ENCODE measurements at regions not wholly inside any gene's neighbourhood (a gene's known extent, or its start where the extent isn't known, plus 50 kb on each side); places are given as distances from the start of the nearest gene placed in this dataset.
"Not testable (repeated sequence)": the region's sequence is repeated elsewhere in the genome, so short reads cannot be mapped to it uniquely, and the experiment has no call there.

- BruUV-seq (replicated peaks): no TSS peak
- Histone ChIP-seq H3K9me2 (ENCODE audit: insufficient read depth) (no peaks in the 10 kb centered on the region; the same call in 1 of the 2 replicates), H3K9me3 (ENCODE audit: insufficient read depth, low read depth) (no peaks in the 10 kb centered on the region), H3K79me2 (ENCODE audit: low read depth) (no peaks in the 10 kb centered on the region), H3K4me3 (no peak overlapping the region), H2AFZ (no peak overlapping the region), H3K4me1 (replicated peaks; ENCODE audit: insufficient read depth) (no peaks in the 10 kb centered on the region), H3F3A (ENCODE audit: insufficient read depth, low read depth) (no peaks in the 10 kb centered on the region), H3K36me3 (ENCODE audit: low read depth) (no peaks in the 10 kb centered on the region), H3K27ac (no peak overlapping the region), H4K20me1 (ENCODE audit: insufficient read depth) (no peaks in the 10 kb centered on the region), H3K4me2 (no peak overlapping the region), H3K27me3 (ENCODE audit: insufficient read depth, low read depth) (no peaks in the 10 kb centered on the region)
- TF ChIP-seq EZH2 (IDR thresholded peaks at IDR 0.05; ENCODE audit: low read depth): no peak
- ChIA-PET POLR2A (ENCODE audit: unreplicated experiment) (interaction anchor here (0.6 kb wide), 1 partner anchor 41 kb away, joined by 4 read pairs; no protein-coding TSS in a partner anchor), CTCF (no interaction called here)
- DNase-seq: no peak
- intact Hi-C loops (cut with micrococcal nuclease; ENCODE audit: unreplicated experiment): no loop called here
Observed at GRCh38 chr11:23780231-23780630, 716.6 kb upstream of the LUZP2 start.

- POLR2A ChIA-PET (ENCODE audit: unreplicated experiment): no interaction called here
- no TSS peak for BruUV-seq (replicated peaks)
- Histone ChIP-seq H3K4me2 (no peak overlapping the region), H2AFZ (no peak overlapping the region), H3K27ac (no peak overlapping the region), H3K4me1 (replicated peaks; ENCODE audit: insufficient read depth) (no peaks in the 10 kb centered on the region), H3K79me2 (ENCODE audit: low read depth) (no peaks in the 10 kb centered on the region), H3K9me2 (ENCODE audit: insufficient read depth) (no peaks in the 10 kb centered on the region; the same call in 1 of the 2 replicates), H4K20me1 (ENCODE audit: insufficient read depth) (no peaks in the 10 kb centered on the region), H3K36me3 (ENCODE audit: low read depth) (no peaks in the 10 kb centered on the region), H3F3A (ENCODE audit: insufficient read depth, low read depth) (no peaks in the 10 kb centered on the region), H3K9me3 (ENCODE audit: insufficient read depth, low read depth) (no peaks in the 10 kb centered on the region), H3K27me3 (ENCODE audit: insufficient read depth, low read depth) (no peaks in the 10 kb centered on the region), H3K4me3 (no peak overlapping the region)
- CTCF ChIA-PET: no interaction called here
- intact Hi-C loops (cut with micrococcal nuclease; ENCODE audit: unreplicated experiment): no loop called here
- TF ChIP-seq EZH2 (IDR thresholded peaks at IDR 0.05; ENCODE audit: low read depth): no peak
- TF ChIP-seq CTCF (conservative IDR thresholded peaks at IDR 0.05): no peak
- no peak for DNase-seq
Observed at GRCh38 chr11:23781803-23782560, 714.9 kb upstream of the LUZP2 start.

GRCh38 chr11:23786974-23787373, 709.9 kb upstream of the LUZP2 start:
- POLR2A ChIA-PET (ENCODE audit: unreplicated experiment); H3F3A ChIP-seq (ENCODE audit: insufficient read depth, low read depth); H4K20me1 ChIP-seq (ENCODE audit: insufficient read depth); H3K27ac ChIP-seq; CTCF ChIA-PET; H3K4me1 ChIP-seq (replicated peaks; ENCODE audit: insufficient read depth); DNase-seq; BruUV-seq (replicated peaks); H2AFZ ChIP-seq; H3K9me2 ChIP-seq (ENCODE audit: insufficient read depth); H3K79me2 ChIP-seq (ENCODE audit: low read depth); H3K27me3 ChIP-seq (ENCODE audit: insufficient read depth, low read depth); H3K36me3 ChIP-seq (ENCODE audit: low read depth); intact Hi-C loops (cut with micrococcal nuclease; ENCODE audit: unreplicated experiment); H3K9me3 ChIP-seq (ENCODE audit: insufficient read depth, low read depth); H3K4me3 ChIP-seq; H3K4me2 ChIP-seq: not testable (repeated sequence)

GRCh38 chr11:23789200-23789853, 707.5 kb upstream of the LUZP2 start:
- H4K20me1 ChIP-seq (ENCODE audit: insufficient read depth): no peaks in the 10 kb centered on the region
- ChIA-PET POLR2A (ENCODE audit: unreplicated experiment) (no interaction called here), CTCF (no interaction called here)
- no peaks in the 10 kb centered on the region for H3F3A ChIP-seq (ENCODE audit: insufficient read depth, low read depth)
- no peaks in the 10 kb centered on the region for H3K9me2 ChIP-seq (ENCODE audit: insufficient read depth)
- H3K27ac ChIP-seq: no peak overlapping the region
- H3K79me2 ChIP-seq (ENCODE audit: low read depth): no peaks in the 10 kb centered on the region
- no peaks in the 10 kb centered on the region for H3K27me3 ChIP-seq (ENCODE audit: insufficient read depth, low read depth)
- H3K36me3 ChIP-seq (ENCODE audit: low read depth): no peaks in the 10 kb centered on the region
- TF ChIP-seq CTCF (conservative IDR thresholded peaks at IDR 0.05): no peak
- no peak overlapping the region for H3K4me3 ChIP-seq
- DNase-seq: no peak
- H3K9me3 ChIP-seq (ENCODE audit: insufficient read depth, low read depth): no peaks in the 10 kb centered on the region
- BruUV-seq (replicated peaks): no TSS peak
- intact Hi-C loops (cut with micrococcal nuclease; ENCODE audit: unreplicated experiment): no loop called here
- H3K4me2 ChIP-seq: no peak overlapping the region
- H2AFZ ChIP-seq: no peak overlapping the region
- H3K4me1 ChIP-seq (replicated peaks; ENCODE audit: insufficient read depth): no peaks in the 10 kb centered on the region

Measured in PC-9 (cell line).